H1 (cell line): ENCODE measurements at regions not wholly inside any gene's neighbourhood (a gene's known extent, or its start where the extent isn't known, plus 50 kb on each side); places are given as distances from the start of the nearest gene placed in this dataset.

ENCODE experiments used
- CTCF ChIA-PET: fragments of 300-600 bp; sonication (Branson Sonifier 250); formaldehyde crosslinking; loops from one replicate; lab custom pipeline; 2021; ENCODE audit not compliant: partially characterized antibody; lab: Charles Lee
- POLR2A ChIA-PET: fragments of 300-600 bp; sonication (Branson Sonifier 250); formaldehyde crosslinking; loops from one replicate; lab custom pipeline; 2021; ENCODE audit warnings: inconsistent platforms; ENCODE audit not compliant: partially characterized antibody; lab: Charles Lee
- DNase-seq, 2 experiments: peaks; one replicate each; pipeline versions ENCODE4 v3.0.0 to v3.0.0-alpha.2; 2010 to 2022; ENCODE audit warnings: low spot score in 2 of 2, low read depth in 1 of 2, mixed read lengths in 1 of 2
- FAIRE-seq: peaks from 2 replicates; lab custom pipeline; 2011; peaks lifted over from hg19 to GRCh38; lab: Jason Lieb, UNC
- H2AFZ ChIP-seq: 2 replicates; pipeline ENCODE4 v1.8.1; 2012; ENCODE audit warnings: low read length, inconsistent platforms
- H2AK5ac ChIP-seq: 2 replicates; pipeline ENCODE4 v1.6.1; 2013; ENCODE audit warnings: low read depth, low read length
- H2BK120ac ChIP-seq: replicated peaks from 2 replicates; pipeline ENCODE3; 2013; ENCODE audit warnings: low read depth, low read length, inconsistent platforms
- H2BK12ac ChIP-seq: 2 replicates; pipeline ENCODE4 v1.6.1; 2013; ENCODE audit warnings: low read depth, low read length
- H2BK15ac ChIP-seq: 2 replicates; pipeline ENCODE4 v1.6.1; 2013; ENCODE audit warnings: low read length
- H2BK20ac ChIP-seq: 2 replicates; pipeline ENCODE4 v1.6.1; 2013; ENCODE audit warnings: low read length
- H2BK5ac ChIP-seq: 2 replicates; pipeline ENCODE4 v1.6.1; 2013; ENCODE audit warnings: low read depth, low read length
- H3K14ac ChIP-seq: 2 replicates; pipeline ENCODE4 v1.6.1; 2013; ENCODE audit warnings: inconsistent platforms; ENCODE audit not compliant: insufficient read length
- H3K18ac ChIP-seq: 2 replicates; pipeline ENCODE4 v1.6.1; 2013; ENCODE audit warnings: low read length; ENCODE audit errors: extremely low read depth
- H3K23ac ChIP-seq: 2 replicates; pipeline ENCODE4 v1.6.1; 2013; ENCODE audit warnings: inconsistent platforms; ENCODE audit not compliant: insufficient read length
- H3K23me2 ChIP-seq: 2 replicates; pipeline ENCODE4 v1.6.1; 2013; ENCODE audit warnings: low read depth, low read length
- H3K27ac ChIP-seq: 2 replicates; pipeline ENCODE4 v1.6.1; 2011; ENCODE audit warnings: low read depth, low read length, inconsistent platforms
- H3K27me3 ChIP-seq, 4 experiments: replicated peaks in 1 of 4; 1 replicate in 1 of 4; 2 replicates in 3 of 4; pipeline versions ENCODE4 v1.6.1 to v1.8.1; 2011 to 2013; ENCODE audit warnings: low read length in 3 of 4, mild to moderate bottlenecking in 3 of 4, inconsistent platforms in 2 of 4, mixed read lengths in 2 of 4, moderate library complexity in 1 of 4; ENCODE audit not compliant: control insufficient read depth in 3 of 4, insufficient read depth in 3 of 4; ENCODE audit errors: extremely low read depth in 1 of 4
- H3K36me3 ChIP-seq, 4 experiments: 2 replicates each; pipeline versions ENCODE4 v1.6.1 to v1.8.1; 2011 to 2013; ENCODE audit warnings: mild to moderate bottlenecking in 4 of 4, low read length in 3 of 4, moderate library complexity in 2 of 4, control low read depth in 1 of 4, inconsistent platforms in 1 of 4; ENCODE audit not compliant: insufficient read depth in 4 of 4, control insufficient read depth in 2 of 4
- H3K4ac ChIP-seq: replicated peaks from 2 replicates; pipeline ENCODE3; 2013; ENCODE audit warnings: low read length, low read depth, mixed read lengths, inconsistent platforms; ENCODE audit not compliant: insufficient read length
- H3K4me1 ChIP-seq, 4 experiments: replicated peaks in 1 of 4; 1 replicate in 1 of 4; 2 replicates in 3 of 4; pipeline versions ENCODE4 v1.6.1 to v1.8.1; 2011 to 2013; ENCODE audit warnings: low read length in 3 of 4, inconsistent platforms in 2 of 4, mixed read lengths in 1 of 4; ENCODE audit not compliant: insufficient read depth in 4 of 4, control insufficient read depth in 3 of 4
- H3K4me2 ChIP-seq, 2 experiments: 2 replicates each; pipeline versions ENCODE4 v1.6.1 to v1.8.1; 2011 to 2013; ENCODE audit warnings: low read depth in 2 of 2, low read length in 2 of 2, control low read depth in 1 of 2, inconsistent platforms in 1 of 2, mild to moderate bottlenecking in 1 of 2; ENCODE audit not compliant: insufficient read depth in 1 of 2
- H3K4me3 ChIP-seq, 4 experiments: fragments of 200-600, 300-600 bp in 1 of 4; sonication (generic), shearing (Covaris generic), sonication (Bioruptor Twin) in 1 of 4; 2 replicates each; pipeline versions ENCODE4 v1.5.1 to v1.8.1; 2011 to 2016; ENCODE audit warnings: low read length in 4 of 4, low read depth in 3 of 4, control low read depth in 2 of 4, inconsistent platforms in 2 of 4, mild to moderate bottlenecking in 2 of 4, mixed read lengths in 1 of 4, moderate library complexity in 1 of 4; ENCODE audit not compliant: insufficient read depth in 2 of 4; ENCODE audit errors: extremely low read depth in 1 of 4
- H3K56ac ChIP-seq: replicated peaks from 2 replicates; pipeline ENCODE3; 2013; ENCODE audit warnings: low read depth, mild to moderate bottlenecking, mixed read lengths, low read length, inconsistent platforms; ENCODE audit not compliant: insufficient read length
- H3K79me1 ChIP-seq: 2 replicates; pipeline ENCODE4 v1.6.1; 2013; ENCODE audit warnings: low read depth, low read length, control low read depth
- H3K79me2 ChIP-seq, 2 experiments: 2 replicates each; pipeline versions ENCODE4 v1.6.1 to v1.8.1; 2012 to 2013; ENCODE audit warnings: low read length in 2 of 2, mild to moderate bottlenecking in 2 of 2, inconsistent platforms in 1 of 2; ENCODE audit not compliant: insufficient read depth in 2 of 2, control insufficient read depth in 1 of 2
- H3K9ac ChIP-seq, 4 experiments: replicated peaks in 1 of 4; 1 replicate in 1 of 4; 2 replicates in 3 of 4; pipeline versions ENCODE4 v1.6.1 to v1.8.1; 2011 to 2013; ENCODE audit warnings: low read depth in 3 of 4, low read length in 3 of 4, control low read depth in 2 of 4, mild to moderate bottlenecking in 2 of 4, moderate library complexity in 2 of 4, inconsistent platforms in 1 of 4; ENCODE audit errors: extremely low read depth in 1 of 4
- H3K9me3 ChIP-seq, 2 experiments: 2 replicates each; pipeline versions ENCODE4 v1.6.1 to v1.8.1; 2012 to 2013; ENCODE audit warnings: mild to moderate bottlenecking in 2 of 2, moderate library complexity in 2 of 2, control low read depth in 1 of 2, inconsistent platforms in 1 of 2, low read depth in 1 of 2, low read length in 1 of 2, mixed read lengths in 1 of 2; ENCODE audit not compliant: insufficient read depth in 2 of 2
- H4K20me1 ChIP-seq, 2 experiments: replicated peaks in 1 of 2; 2 replicates each; pipeline versions ENCODE3 to v1.8.1; 2011 to 2013; ENCODE audit warnings: inconsistent platforms in 2 of 2, low read length in 2 of 2, mild to moderate bottlenecking in 1 of 2; ENCODE audit not compliant: insufficient read depth in 2 of 2, control insufficient read depth in 1 of 2
- H4K5ac ChIP-seq: 2 replicates; pipeline ENCODE4 v1.6.1; 2013; ENCODE audit warnings: low read length, low read depth, mixed read lengths, inconsistent platforms; ENCODE audit not compliant: insufficient read length
- H4K8ac ChIP-seq: 2 replicates; pipeline ENCODE4 v1.8.0; 2013; ENCODE audit warnings: mild to moderate bottlenecking, moderate library complexity, low read length, inconsistent platforms; ENCODE audit not compliant: insufficient read depth; ENCODE audit errors: extremely low read depth
- H4K91ac ChIP-seq: replicated peaks from 2 replicates; pipeline ENCODE3; 2013; ENCODE audit warnings: low read length, mixed read lengths, inconsistent platforms; ENCODE audit not compliant: insufficient read length
- CHD1 ChIP-seq: IDR thresholded peaks from 2 replicates; pipeline ENCODE4 v1.6.1; 2012; ENCODE audit warnings: low read depth, low read length, improper control_type of control experiment
- POLR2A ChIP-seq, 2 experiments: IDR thresholded peaks; 1 replicate in 1 of 2; 2 replicates in 1 of 2; pipeline ENCODE4 v1.6.1; 2011; ENCODE audit warnings: low read depth in 2 of 2, low read length in 2 of 2, mild to moderate bottlenecking in 2 of 2; ENCODE audit errors: control extremely low read depth in 1 of 2
- RXRA ChIP-seq: IDR thresholded peaks from 2 replicates; pipeline ENCODE4 v1.6.1; 2011; ENCODE audit warnings: low read depth, mild to moderate bottlenecking, low read length, moderate library complexity; ENCODE audit not compliant: insufficient read depth
- TEAD4 ChIP-seq: IDR thresholded peaks from 2 replicates; pipeline ENCODE4 v1.6.1; 2012; ENCODE audit warnings: low read depth, low read length, inconsistent platforms, mixed read lengths
- USF2 ChIP-seq: IDR thresholded peaks from 2 replicates; pipeline ENCODE4 v1.6.1; 2011; ENCODE audit warnings: low read length, improper control_type of control experiment
- YY1 ChIP-seq: IDR thresholded peaks from 2 replicates; pipeline ENCODE4 v1.6.1; 2011; ENCODE audit warnings: low read depth, mild to moderate bottlenecking, low read length
- WGBS, 2 experiments: shearing (Covaris generic) in 1 of 2; methylation state at CpG; one replicate each; pipeline versions ENCODE4 v1.1.6 to v1.1.7; 2013 to 2015; ENCODE audit warnings: low lambda C conversion rate in 2 of 2, mixed read lengths in 2 of 2, inconsistent platforms in 1 of 2, low coverage in 1 of 2, missing lambda C conversion rate in 1 of 2; ENCODE audit not compliant: insufficient replicate concordance in 2 of 2, insufficient coverage in 1 of 2, insufficient read length in 1 of 2; ENCODE audit errors: extremely low coverage in 1 of 2, missing lambda C conversion rate in 1 of 2; 5-methylcytosine and 5-hydroxymethylcytosine counted together

DNA sequence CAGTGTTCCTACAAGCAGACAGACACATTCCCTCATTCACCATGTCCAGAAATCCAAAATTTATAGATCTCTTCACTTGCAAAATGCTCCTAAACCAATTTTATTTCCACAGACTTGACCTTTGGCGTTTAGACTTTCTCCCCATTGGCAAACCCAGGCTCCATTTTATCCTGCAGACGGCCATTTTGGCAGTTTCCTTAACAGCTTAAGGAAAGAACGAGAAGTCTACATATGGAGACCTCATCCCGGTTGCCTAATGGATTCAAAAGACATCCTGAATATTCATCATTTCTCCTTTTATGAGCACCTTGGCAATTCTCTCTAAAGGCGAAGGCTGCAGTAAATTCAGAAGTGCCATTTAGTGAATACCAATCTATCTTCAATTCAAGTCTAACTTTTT, 132.9 kb downstream of the HLX start:
- TF ChIP-seq TEAD4 (no peak), POLR2A (IDR thresholded peaks at IDR 0.05; ENCODE audit: control extremely low read depth in 1 of 2, low read depth in 2 of 2, low read length in 2 of 2) (no peak), RXRA (no peak), YY1 (peak; percentile 87), USF2 (no peak), CHD1 (no peak)
- Histone ChIP-seq H4K91ac (no peak overlapping the region), H3K27ac (no peak overlapping the region), H2BK12ac (no peak overlapping the region), H4K8ac (no peak overlapping the region), H3K4ac (no peak overlapping the region), H3K79me2 (no peaks in the 10 kb centered on the region), H3K56ac (no peak overlapping the region), H2BK20ac (no peak overlapping the region), H3K4me1 (no peaks in the 10 kb centered on the region), H2BK120ac (no peak overlapping the region), H3K4me2 (no peak overlapping the region), H4K5ac (no peak overlapping the region), H2BK5ac (no peak overlapping the region), H2AK5ac (no peak overlapping the region), H3K23me2 (no peaks in the 10 kb centered on the region), H3K27me3 (no peaks in the 10 kb centered on the region), H3K23ac (no peak overlapping the region), H3K18ac (no peak overlapping the region), H3K9me3 (no peaks in the 10 kb centered on the region), H4K20me1 (no peaks in the 10 kb centered on the region), H3K14ac (no peak overlapping the region), H3K4me3 (no peak overlapping the region), H3K36me3 (no peaks in the 10 kb centered on the region), H3K9ac (no peak overlapping the region), H2AFZ (peak overlapping the region; percentile 81), H2BK15ac (no peak overlapping the region), H3K79me1 (no peaks in the 10 kb centered on the region)
- FAIRE-seq (no peak), DNase-seq (no peak)
- POLR2A ChIA-PET = no interaction called here
- CTCF ChIA-PET = interaction anchor here (1.3 kb wide), 1 partner anchor 28 kb away, joined by 3 read pairs; no protein-coding TSS in a partner anchor
- 91% methylated on average over 5 of the region's 5 CpGs; no CpG with 5 or more reads in 1 of the 2 experiments for WGBS, 2 experiments
